GM12875 (cell line): ENCODE measurements at regions not wholly inside any gene's neighbourhood (a gene's known extent, or its start where the extent isn't known, plus 50 kb on each side); places are given as distances from the start of the nearest gene placed in this dataset.

ENCODE experiments used
- H3K4me3 ChIP-seq: one replicate; pipeline ENCODE4 v1.5.1; 2011; ENCODE audit warnings: low read depth, low read length, control low read depth
- TF ChIP-seq, protein P1 (sequence below): IDR thresholded peaks from 2 replicates; pipeline ENCODE4 v1.5.1; 2011; ENCODE audit warnings: low read depth, mild to moderate bottlenecking, control low read depth, inconsistent platforms, low read length, moderate library complexity, borderline replicate concordance; ENCODE audit not compliant: insufficient read depth

DNA sequence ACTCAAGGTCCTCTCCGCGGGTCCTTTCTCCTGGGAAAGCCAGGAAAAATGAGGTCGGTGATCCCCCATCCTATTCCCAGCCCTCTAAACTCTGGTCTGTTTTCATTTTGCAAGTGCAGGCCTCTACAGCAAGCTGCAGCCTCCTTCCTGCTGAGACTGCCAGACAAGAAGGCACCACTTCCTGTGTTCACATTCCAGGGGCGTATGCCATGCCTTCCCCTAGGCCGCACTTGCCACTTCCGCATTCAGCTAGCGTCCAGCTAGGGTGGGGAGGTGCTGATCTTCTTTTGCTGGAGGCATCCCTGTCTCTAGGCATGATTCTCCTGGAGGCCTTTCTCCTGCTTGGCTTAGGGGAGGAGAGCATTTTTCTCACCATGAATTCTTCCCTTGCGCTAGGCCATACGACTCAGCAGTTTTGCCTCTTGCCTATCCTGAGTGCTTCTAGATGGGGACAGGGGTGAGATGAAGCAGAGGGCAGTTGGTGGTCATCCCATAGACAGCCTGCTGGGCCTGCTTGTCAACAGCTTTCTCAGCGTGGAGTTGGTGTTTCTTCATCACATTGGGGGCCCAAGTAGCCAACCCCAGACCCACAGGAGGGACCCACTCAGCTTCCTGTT is 328.9 kb downstream of the RPS24 start:
- TF ChIP-seq, protein P1, sequence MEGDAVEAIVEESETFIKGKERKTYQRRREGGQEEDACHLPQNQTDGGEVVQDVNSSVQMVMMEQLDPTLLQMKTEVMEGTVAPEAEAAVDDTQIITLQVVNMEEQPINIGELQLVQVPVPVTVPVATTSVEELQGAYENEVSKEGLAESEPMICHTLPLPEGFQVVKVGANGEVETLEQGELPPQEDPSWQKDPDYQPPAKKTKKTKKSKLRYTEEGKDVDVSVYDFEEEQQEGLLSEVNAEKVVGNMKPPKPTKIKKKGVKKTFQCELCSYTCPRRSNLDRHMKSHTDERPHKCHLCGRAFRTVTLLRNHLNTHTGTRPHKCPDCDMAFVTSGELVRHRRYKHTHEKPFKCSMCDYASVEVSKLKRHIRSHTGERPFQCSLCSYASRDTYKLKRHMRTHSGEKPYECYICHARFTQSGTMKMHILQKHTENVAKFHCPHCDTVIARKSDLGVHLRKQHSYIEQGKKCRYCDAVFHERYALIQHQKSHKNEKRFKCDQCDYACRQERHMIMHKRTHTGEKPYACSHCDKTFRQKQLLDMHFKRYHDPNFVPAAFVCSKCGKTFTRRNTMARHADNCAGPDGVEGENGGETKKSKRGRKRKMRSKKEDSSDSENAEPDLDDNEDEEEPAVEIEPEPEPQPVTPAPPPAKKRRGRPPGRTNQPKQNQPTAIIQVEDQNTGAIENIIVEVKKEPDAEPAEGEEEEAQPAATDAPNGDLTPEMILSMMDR = no peak
- H3K4me3 ChIP-seq = no peak overlapping the region

DNA sequence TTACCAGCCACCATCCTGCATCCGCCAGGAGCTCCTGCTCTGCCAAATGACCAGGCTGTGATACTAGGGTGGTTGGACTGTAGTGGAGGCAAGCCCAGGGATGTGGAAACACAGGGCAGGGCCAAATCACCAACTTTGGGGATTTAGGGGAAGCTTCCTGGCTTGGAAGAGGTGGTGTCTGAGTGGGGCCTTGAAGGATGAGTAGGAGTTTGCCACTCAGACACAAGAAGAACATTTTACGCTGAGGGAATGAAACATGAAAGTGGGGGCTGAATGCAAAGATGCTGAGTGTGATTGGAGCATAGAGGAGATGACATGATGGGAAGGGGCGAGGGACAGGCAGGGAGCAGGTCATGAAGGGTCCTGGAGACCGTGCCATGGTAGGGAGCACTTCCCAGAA is 329.5 kb downstream of the RPS24 start:
- TF ChIP-seq, protein P1 = no peak
- no peak overlapping the region for H3K4me3 ChIP-seq

DNA sequence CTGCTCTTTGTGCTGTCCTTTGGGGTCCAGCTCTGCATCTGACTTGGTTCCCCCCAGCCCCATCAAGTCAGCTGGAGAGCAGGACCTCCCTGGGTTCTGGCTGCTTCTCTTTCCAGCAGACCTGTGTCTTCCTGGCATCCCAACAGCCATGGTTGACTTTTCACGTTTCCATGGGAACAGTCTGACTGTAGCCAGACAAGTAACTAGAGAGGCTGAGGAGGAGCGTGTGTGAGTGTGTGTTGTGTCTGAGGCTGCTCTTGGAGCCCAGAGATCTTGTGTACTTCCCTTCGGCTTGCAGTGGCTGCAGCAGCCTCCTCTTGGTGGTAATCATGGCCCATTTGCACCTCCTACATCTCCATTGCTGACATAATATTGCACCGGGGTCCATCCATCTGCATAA is 332.0 kb downstream of the RPS24 start:
- H3K4me3 ChIP-seq = no peak overlapping the region
- TF ChIP-seq, protein P1 = no peak

DNA sequence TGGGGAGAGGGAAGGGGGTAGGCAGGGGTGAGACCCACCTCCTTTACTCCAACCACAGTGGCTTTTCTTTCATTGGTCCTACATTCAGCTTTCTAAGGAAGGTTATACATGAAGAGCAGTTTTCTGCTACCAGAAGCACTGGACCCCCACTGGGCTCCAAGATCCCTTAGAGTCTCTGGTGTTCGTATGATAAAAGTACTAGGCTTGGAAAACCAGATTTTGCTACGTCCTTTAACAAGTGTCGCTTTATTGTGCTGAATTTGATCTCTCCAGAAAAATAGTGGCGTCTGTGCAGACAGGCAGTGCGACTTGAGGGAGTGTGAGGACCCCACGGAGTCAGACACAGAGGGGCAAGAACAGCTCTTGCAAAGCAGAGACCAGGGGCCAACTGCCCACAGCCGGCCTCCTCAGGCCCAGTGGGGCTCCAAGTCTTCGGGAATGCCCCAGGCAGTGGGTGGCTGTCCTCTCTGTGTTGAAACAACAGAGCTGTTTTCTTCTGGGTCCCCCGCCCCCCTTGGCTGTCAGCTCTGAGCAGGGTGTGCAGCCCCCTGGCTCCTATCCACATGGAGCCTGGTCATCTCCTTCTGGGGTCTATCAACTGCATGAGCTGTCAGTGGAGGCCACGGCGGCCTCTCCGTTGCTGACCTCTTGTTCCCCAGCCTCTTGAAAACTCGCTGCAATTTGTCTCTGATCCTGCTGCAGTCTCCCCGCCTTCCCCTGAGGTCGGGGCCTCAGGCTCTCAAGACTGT is 333.2 kb downstream of the RPS24 start:
- H3K4me3 ChIP-seq = no peak overlapping the region
- TF ChIP-seq, protein P1 = no peak

DNA sequence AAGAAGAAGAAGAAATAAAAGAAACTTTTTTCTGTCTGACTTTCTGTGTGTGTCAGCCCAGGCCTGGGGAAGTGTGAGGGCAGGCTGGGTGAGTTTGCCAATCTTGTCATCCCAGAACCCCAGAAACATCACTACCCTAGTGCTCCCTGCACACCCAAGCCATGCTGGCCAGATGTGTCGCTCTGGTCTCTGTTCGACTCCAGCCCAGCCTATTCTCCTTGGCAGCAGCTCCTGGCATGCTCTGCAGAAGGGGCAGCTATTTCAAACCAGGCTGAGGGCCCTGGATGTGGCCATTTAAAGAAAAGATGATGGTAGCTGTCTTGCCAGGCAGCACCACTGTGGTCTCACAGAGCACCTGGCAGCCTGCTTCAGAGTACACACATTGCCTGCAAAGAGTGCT is 334.1 kb downstream of the RPS24 start:
- no peak overlapping the region for H3K4me3 ChIP-seq
- TF ChIP-seq, protein P1 = no peak

DNA sequence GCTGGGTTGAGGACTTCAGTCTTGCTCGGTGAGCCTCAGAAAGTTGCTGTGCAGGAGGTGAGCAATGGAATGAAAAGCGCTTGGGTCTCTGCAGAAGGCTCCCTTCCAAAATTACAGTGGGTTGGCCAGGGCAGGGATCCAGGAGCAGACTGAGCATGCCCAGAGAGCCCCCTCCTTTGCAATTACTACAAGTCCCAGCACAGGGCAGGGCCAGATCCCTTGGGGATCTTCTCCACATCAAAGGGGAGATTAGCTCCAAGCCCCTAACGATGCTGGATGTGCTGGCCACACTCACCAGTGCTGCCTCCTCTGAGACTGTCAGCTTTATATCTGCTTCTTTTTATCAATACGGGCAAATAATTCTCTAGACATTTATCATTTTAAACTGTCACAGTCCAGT is 337.5 kb downstream of the RPS24 start:
- H3K4me3 ChIP-seq = no peak overlapping the region
- TF ChIP-seq, protein P1 = no peak

DNA sequence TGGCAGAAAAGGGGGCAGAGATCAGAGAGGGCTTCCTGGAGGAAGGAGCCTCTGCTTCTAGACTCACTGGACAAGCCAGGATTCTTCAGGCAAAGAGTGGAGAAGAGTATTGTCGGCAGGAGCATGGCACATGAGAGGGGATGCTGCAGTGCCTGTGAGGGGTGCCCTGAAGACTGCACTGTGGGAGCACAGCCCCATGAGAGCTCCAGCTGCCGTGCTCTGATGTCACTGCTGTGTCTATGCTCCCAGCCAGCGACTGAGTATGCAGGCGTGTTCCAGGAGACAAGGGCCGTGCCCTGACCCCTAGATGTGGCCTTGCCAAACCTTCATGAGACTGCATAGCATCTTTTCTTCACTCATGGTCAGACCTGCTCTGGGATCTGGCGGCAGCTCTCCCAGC is 339.1 kb downstream of the RPS24 start:
- TF ChIP-seq, protein P1 = no peak
- H3K4me3 ChIP-seq = no peak overlapping the region
